HS-27A (cell line): ENCODE measurements at regions not wholly inside any gene's neighbourhood (a gene's known extent, or its start where the extent isn't known, plus 50 kb on each side); places are given as distances from the start of the nearest gene placed in this dataset.
A peak's percentile ranks its signal among the peaks of the same experiment; 100 is the strongest.

Source experiments
- DNase-seq: peaks from one replicate; pipeline ENCODE4 v3.0.0-alpha.2; 2012; ENCODE audit warnings: low read depth, missing footprints

DNA sequence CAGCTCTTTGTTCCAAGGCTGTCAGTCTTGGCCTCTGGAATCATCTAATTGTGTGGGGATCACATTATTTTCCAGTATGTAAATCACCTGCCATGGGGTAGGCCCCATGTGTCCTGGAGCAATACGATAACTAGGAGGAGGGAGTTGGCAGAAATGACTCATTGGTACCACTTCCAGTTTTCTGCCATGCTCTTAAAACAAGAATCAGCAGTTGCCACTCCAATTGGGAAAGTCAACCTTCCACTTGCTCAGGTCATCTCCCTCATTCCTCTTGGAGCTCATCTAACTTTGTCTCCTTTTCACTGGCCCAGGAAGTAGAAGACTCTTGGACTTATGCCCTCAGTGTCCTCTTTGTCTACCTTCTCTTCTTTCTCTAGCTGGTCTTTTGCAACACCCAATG is 487.0 kb downstream of the SLC4A3 start:
- DNase-seq = no peak

DNA sequence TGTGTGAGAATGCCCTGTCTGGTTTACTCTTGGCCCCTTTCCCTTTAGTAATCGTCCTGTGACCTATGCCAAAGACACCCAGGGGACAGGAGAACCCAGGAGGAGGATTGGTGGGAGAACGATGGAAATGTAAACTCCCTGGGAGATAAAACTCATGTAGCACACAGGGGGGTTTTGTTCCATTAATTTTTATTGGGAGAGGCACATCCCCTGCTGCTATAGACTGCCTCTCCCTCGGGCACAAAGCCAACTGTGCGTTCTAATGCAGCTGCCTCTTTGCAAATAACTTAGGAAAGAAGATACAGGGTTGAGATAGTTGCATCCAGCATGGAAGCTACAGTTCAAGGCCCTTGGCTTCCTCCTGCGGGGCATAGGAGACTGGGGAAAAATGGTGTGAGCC is 489.6 kb downstream of the SLC4A3 start:
- DNase-seq = no peak

DNA sequence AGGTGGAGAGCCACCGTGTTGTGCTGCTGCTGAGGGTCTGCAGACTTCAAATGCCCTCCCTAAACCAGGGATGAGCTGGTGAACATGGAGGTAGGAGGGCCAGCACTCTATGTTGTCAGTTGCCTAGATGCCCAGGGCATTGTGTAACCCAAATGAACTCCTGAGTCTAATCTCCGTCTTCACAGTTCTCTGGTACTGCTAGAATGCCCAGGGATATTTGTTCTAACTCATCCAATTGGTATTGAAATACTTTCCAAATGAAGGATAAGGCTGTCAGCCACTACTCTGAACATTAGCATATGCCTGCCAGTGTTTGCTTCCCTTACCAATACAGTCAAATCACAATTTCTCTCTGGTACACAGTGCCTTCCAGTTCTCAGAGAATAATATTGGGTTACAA is 492.6 kb downstream of the SLC4A3 start:
- no peak for DNase-seq

DNA sequence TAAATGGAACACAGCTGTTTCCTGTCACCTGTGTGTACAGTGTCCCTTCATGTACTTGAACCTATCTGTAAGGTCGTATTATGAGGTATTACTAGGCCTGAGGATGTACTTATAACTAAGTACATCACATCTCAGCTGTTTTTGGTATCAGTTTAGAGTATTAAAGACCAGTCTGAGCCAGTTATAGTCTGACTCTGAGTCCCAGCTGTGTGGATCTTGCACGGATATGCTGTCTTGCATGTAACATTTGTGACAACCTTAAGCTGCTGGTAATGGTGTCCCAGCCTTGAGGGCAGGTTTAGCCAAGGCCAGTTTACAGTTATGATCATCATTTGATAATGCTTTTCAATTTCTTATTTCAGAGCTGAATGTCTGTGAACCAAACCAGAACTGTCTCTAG is 496.3 kb downstream of the SLC4A3 start:
- DNase-seq = no peak

DNA sequence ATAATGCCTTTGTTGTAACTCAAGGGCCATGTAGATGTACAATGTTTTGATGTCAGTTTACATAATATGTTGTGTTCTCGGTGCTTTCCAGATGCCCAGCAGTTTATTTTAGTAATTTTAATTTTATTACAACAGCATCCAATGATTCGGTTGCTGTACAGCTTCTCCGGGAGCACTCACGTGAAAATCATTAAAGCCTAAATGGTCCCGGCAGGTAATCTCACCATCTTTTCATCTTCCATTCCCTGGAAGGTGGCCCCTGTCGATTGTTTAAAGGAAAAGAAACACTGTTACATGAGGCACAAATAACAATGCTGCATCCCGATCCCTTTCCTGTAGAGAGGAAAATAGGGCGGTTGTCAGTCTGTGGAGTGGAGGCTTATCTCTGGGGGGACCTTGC is 498.1 kb downstream of the SLC4A3 start:
- no peak for DNase-seq

DNA sequence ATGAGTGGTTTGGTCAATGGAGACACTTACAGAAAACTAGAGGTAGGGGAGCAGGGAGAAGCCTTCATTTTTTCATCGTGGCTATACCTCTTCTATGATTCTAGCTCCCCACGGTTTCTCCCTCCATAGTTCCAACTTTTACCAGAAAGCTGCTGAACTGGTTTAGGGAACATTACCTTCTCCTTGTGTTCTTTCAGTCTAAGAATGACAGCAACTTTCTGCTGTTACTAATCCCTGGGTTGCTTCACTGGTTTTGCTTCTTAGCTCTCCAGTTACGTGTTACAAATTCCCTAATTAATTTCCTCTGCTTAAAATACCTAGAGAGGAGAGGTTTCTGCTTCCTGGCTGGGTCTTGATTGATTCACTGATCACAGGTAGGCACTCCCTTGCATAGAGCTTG is 499.9 kb downstream of the SLC4A3 start:
- DNase-seq = no peak

DNA sequence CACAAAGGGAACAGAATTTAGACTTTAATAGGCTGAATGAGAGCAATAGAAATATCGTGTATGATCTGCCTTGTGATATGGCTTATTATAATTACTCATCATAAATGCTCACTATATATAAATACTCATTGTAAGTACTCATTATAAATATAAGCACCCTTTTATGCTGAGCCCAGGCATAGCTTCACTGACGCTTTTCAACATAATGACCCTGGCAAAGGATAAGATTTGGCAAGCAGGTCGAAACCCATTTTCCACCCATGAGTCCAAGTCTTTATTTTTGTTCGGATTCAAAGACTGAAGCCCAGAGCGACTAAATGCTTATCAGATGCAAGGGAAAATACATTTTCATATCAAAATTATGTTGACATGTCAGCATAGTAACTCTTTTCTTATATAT is 500.4 kb downstream of the SLC4A3 start:
- DNase-seq = no peak

DNA sequence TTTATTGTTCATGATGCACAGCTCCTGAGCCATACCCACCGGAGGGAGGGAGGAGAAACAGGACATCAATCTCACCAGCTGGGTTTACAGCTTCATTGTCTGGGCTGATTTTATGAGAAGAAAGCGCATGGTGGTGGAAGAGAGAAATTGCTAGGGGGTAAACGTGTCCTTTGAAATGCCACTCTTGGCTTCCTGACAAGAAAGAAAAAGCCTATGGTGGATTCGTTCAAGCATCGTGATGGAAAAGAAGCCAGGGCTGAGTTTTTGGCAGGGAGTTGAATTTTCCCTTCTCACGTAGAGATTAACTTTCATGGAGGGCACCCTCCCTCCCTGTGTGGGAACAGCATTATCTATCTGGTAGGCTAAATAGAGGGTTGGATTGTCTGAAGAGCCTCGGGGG is 502.0 kb downstream of the SLC4A3 start:
- DNase-seq = no peak

DNA sequence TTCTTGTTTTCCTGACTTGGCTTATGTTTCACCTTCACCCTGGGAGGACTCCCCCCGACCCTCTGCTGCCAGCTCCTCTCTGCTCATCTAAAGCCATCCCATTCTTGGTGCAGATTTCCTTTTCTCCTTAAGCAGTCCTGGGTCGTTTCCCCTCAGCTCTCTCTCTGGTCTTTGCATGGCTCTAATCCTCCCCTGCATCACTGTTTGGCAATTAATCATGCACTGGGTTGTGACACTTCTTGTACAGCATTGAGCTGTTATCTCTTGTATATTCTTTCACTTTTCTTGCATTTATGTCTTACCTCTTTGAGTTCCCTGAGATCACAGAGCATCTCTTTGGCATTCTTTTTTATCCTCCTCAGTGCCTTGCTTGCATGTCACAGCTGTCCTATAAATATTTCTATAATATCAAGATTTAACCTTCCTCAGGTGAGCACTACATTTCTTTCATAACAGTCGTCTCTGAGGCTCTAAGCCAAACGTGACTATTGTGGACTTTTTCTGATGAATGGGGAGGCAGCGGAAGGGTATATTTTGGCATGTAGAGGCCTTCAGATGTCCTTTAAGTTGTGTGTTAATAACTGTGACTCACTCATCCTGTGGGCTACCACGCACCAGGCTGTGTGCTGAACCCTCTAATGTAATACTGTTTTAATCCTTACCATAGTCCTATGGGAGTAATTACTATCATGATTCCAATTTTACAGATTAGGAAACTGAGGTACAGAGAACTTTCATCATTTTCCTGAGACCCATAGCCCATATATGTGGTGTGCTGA is 507.5 kb downstream of the SLC4A3 start:
- no peak for DNase-seq

DNA sequence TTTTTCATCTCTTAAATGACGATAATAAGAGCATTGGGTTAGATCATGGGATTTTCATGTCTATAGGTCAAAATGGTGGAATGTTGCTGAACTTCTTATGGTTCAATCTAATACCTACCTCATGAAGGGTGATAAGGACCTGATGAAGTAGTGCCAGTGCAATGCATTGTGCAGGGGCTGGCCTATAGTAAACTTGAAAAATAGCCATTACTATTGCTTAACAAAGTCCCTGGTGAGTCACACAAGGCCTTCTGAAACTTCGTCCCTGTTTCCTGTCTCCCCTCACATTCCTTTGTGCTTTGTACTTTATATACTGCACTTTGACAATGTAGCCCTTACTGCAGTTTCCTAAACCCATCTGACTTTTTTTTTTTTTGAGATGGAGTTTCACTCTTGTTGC is 515.9 kb downstream of the SLC4A3 start:
- peak; percentile 51 for DNase-seq

DNA sequence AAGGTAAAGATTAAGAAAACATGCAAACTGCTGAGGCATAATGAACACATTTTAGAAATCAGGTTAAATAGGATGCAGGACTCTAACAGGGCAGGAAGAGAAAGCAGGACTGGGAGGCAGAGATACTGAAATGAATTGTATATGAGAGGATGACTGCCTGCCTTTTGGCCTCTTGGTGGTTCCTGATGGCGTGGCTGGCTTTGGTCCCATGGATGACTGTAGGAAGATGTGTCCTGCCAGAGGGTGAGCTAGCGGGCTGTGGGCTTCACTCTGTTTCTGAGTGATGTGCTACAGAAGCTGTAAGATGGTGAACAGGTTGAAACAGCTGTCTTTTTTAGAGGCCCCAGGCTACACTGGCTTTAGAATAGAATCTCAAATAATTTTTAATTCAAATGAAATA is 517.0 kb downstream of the SLC4A3 start:
- no peak for DNase-seq

DNA sequence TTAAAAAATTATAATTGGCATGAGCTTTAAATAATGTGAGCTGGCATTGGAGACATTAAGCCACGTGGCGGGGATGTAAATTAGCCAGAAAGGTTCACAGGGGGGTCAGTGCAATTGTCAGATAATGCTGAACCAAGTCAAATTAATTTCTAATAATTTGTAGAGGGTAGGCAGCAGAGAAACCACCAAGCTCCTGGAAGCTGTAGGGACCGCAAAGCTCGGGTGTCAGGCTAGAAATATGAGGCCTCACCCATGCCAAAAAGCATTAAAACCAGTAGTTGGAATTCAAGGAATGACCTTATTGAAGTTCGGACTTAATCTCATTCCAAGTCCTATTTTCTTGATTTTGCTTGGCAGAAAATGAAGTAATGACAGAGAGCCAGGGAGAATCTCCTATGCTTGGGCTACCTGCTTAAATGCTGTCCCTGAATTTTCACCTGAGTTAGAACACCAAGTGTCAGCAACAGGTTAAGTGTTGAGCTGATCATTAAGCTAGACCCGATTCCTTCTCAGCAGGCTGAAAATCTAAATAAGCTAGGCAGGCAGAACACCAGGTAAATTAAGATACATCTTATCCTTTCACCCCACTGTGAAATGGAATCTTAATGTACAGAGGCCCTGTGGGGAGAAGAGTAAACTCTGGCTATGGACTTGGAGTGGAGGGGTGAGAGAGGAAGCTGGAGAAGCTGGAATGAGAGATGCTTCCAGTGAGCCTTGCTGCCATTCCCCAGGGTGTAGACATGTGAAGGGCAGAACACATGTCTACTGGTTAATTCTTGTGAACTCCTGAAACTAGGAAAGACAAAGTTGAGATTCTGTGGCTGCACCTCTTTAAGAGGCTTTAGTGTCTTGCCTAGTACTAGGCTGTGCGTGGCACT is 520.0 kb downstream of the SLC4A3 start:
- peak; percentile 49 for DNase-seq

DNA sequence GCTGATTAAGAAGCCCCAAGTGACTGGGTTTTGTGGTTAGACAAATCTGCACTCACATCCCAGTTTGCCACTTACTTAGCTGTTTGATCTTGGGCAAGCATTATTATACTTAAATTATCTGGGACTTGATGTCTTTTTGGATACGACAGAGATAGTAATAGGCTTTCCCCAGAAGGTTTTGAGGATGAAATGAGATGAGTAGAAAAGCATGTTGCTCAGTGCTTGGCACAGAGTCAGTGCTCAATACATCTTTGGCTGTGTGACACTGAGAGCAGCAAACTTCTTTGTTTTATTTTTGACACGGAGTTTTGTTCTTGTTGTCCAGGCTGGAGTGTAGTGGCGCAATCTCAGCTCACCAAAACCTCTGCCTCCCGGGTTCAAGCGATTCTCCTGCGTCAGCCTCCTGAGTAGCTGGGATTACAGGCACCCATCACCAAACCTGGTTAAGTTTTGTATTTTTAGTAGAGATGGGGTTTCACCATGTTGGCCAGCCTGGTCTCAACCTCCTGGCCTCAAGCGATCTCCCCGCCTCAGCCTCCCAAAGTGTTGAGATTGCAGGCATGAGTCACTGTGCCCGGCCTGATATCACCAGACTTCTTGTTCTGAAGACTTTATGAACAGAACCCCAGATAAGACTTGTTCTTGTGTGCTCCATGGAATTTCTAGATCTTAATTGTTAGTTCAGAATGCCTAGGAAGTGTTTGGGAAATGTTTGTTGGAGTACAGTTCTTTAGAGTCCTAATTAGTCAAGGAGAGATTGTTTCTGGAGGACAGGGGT is 521.2 kb downstream of the SLC4A3 start:
- no peak for DNase-seq

DNA sequence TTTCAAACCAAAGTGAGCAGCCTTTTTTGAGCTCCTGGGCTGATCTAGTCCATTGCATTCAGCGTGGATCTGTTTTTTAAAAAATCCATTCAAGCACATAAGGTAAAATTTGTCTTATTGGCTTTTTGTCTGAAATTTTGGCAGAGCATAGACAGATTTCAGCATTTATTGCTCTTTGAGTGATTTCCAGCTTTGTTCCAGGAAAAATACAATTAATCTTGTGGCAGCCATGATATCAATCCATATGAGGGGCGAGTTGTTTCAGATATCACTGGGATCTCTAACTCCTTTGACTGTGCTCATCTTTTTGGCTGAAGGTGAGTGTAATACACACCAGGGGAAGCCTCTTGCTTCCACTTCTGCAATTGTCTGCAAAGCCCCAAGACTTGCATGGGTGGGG is 523.9 kb downstream of the SLC4A3 start:
- DNase-seq = no peak

DNA sequence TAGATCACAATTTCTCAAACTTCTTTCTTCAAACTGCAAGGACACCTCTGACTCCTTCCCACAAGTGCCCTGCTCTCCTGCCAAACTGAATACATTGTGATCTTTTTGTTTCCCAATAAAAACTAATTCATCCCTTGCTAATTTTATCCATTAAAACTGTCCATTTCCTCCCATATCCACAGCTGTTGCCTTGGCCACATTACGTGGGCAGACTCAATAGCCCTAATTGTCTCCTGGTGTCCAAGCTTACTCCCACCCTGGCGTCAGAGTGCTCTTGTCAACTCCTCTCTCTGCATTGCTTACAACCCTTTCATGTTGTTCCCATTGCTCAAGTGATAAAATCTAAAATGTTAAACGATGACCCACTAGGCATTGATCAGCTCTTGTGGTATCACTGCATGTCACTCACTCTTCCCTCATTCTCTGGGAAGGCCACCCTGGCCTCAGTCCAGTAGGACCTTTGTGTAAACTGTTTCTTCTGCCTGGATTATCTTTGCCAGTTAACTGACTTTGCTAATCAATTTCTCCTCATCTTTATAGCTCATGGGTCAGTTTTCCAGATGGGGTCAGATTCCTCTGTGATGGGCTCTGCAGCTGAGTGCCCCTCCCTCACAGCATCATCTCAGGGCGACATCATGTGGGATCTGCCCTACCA is 525.0 kb downstream of the SLC4A3 start:
- DNase-seq = no peak

DNA sequence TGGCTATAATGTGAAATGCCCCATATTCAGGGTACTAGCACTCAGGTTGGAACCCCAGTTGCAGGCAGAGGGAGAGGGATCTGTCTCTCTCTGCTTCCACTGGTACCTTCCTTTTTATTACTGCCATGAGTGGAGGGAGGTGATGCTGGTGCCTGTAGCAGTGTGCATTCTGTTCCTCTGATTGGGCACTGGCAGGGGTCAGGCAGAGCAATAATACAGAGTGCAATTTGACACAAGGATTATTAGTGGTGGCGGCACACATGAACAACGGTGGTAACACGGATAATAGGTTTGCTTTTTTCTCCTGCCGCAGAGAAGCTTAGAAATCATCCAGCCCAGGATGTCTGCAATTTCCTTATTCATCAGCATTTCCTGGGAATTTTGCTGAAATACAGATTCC is 525.7 kb downstream of the SLC4A3 start:
- no peak for DNase-seq

DNA sequence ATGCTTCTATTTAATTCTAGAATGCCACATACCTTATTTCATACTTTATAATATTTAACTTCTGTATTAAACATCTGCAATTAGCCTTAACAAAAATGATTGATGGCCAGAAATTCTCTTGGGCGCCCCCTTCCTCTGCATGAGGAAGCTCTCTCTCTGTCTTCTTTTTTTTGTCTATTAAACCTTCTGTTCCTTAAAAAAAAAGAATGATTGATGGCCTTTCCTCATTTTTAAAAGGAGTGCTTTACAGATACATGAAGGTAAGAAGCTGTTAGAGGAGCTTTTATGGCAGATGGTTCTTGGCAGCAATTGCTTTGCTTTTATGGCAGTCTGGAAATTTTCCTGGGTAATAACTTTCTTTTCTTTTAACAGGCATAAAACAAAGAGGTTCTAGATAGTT is 526.9 kb downstream of the SLC4A3 start:
- DNase-seq = no peak

DNA sequence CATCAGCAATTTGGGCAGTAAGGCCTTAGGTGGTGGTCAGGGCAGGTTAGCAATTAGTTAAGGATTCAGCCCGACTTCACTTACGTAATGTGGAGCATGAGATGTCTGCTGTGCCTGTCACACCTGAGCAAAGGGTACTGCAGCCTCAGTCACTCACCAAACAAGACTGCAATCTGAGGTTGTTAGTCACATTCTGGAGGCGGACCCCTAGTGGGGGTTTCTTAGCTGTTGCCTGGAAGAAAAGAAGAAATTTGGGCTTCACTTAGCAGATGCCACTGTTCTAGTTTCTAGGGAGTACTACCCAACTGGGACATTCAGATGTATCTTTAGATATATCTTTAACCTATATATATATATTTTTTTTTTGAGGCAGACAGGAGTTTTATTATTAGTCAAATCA is 529.9 kb downstream of the SLC4A3 start:
- DNase-seq = no peak

DNA sequence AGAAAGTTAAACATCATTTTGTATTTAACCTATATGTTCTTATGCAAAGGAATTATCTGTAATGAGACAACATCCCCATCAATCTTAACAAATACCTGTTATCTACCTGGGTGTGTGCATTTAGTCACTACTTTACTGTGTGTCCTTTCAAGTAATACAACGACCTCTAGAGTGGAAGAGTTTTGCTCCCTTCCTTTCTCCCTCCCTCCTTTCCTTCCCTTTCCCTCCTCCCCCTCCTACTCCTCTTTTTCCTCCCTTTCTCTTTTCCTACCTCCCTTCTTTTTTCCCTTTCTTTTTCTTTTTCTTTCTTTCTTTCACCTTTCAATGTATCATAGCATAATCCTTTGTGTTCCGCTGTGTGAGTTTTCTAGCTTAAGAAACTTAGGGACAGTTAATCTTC is 532.3 kb downstream of the SLC4A3 start:
- no peak for DNase-seq

DNA sequence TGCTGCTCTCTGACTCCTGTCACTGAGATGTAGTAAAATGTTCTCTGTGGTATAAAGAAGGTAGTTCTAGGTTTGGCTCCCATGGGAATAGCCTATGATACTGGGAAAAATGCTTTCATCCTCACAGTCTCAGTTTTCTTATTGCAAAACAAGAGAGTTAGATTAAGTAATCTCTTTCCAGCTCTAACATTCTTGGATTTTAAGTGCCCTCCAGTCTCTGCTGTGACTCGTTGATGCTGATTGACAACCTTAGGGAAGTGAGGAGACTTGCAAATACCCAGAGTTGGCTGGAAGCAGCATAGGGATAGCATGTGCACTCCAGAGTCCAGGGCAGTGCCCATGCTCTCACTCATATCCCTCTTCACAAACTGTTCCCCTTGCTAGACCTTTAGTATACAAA is 534.9 kb downstream of the SLC4A3 start:
- no peak for DNase-seq

DNA sequence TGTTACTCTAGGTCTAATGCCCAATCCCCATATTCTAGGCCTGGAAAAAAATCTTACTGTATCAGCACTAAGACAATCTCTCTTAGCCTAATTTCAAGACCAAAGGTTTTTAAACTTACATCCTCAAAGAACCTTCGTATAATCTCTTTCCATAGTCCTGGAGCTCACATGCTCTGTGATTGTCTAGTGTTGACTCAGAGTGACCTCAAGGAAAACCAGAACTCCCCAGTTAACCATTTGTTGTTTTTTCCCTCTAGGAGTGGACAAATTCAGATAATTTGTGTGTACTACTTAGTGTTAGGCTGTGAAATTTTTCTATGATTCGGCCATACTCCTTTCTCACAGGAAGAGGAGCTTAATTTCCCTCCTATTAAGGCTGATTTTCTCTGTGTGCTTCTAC is 536.1 kb downstream of the SLC4A3 start:
- no peak for DNase-seq

DNA sequence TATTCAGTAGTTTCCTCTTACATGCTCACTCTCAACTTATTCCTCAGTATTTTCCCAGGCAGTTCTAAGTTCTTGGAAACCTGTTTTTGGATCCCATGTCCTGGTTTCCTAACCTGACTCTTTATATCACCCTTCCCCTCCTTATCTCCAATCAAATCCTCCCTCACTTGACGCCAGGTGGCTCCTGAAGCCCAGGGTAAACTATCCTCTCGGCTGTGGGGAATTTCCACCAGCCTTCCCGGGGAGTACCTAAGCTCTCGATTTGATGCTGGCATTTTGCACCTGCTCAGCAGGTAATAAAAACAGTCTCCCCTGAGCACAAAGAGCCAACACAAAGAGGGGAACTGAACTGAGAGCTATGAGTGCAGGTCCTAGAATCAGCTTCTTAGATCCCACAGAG is 538.0 kb downstream of the SLC4A3 start:
- DNase-seq = no peak
